OCI-LY7 (cell line): ENCODE measurements at regions not wholly inside any gene's neighbourhood (a gene's known extent, or its start where the extent isn't known, plus 50 kb on each side); places are given as distances from the start of the nearest gene placed in this dataset.

Source experiments
- BruUV-seq: library from RNA; stranded (reverse); fragments of 400-500 nt; replicated peaks from 2 replicates; lab custom pipeline; 2021; lab: Mats Ljungman, UMichigan
- CTCF ChIA-PET: fragments of 300-600 bp; sonication (Branson Sonifier 250); formaldehyde crosslinking; loops from one replicate; lab custom pipeline; 2022; ENCODE audit warnings: antibody characterized with exemption; ENCODE audit not compliant: unreplicated experiment; lab: Charles Lee
- POLR2A ChIA-PET: fragments of 300-600 bp; sonication (Branson Sonifier 250); formaldehyde crosslinking; loops from one replicate; lab custom pipeline; 2022; ENCODE audit warnings: antibody characterized with exemption; lab: Charles Lee
- DNase-seq: peaks from one replicate; pipeline ENCODE4 v3.0.0-alpha.2; 2015; ENCODE audit warnings: low spot score
- H2AFZ ChIP-seq: fragments of 200-600 bp; sonication (generic), shearing (Covaris generic); 2 replicates; pipeline ENCODE4 v1.6.1; 2014; ENCODE audit warnings: mild to moderate bottlenecking, antibody characterized with exemption, low read length, moderate library complexity
- H3K27ac ChIP-seq: fragments of 200-600 bp; sonication (generic); 2 replicates; pipeline ENCODE4 v1.5.1; 2014; ENCODE audit warnings: mixed run types, low read depth, mild to moderate bottlenecking, moderate library complexity, low read length, inconsistent platforms; ENCODE audit not compliant: poor library complexity, severe bottlenecking
- H3K36me3 ChIP-seq: fragments of 200-600 bp; sonication (generic); 2 replicates; pipeline ENCODE4 v1.6.1; 2014; ENCODE audit warnings: mild to moderate bottlenecking, antibody characterized with exemption, low read length, moderate library complexity, mixed read lengths; ENCODE audit not compliant: insufficient read depth
- H3K4me1 ChIP-seq: fragments of 200-600 bp; sonication (generic); 2 replicates; pipeline ENCODE4 v1.5.1; 2014; ENCODE audit warnings: mild to moderate bottlenecking, low read length; ENCODE audit not compliant: insufficient read depth, poor library complexity, severe bottlenecking
- H3K4me2 ChIP-seq: fragments of 200-600 bp; sonication (generic); 2 replicates; pipeline ENCODE4 v1.6.1; 2014; ENCODE audit warnings: mild to moderate bottlenecking, low read length
- H3K4me3 ChIP-seq: fragments of 200-600 bp; sonication (generic); 2 replicates; pipeline ENCODE4 v1.5.1; 2014; ENCODE audit warnings: mild to moderate bottlenecking, low read depth, low read length; ENCODE audit not compliant: poor library complexity, severe bottlenecking
- H3K79me2 ChIP-seq: fragments of 200-600 bp; sonication (generic); 2 replicates; pipeline ENCODE4 v1.6.1; 2016; ENCODE audit warnings: low read depth, mild to moderate bottlenecking, low read length, moderate library complexity, mixed read lengths; ENCODE audit not compliant: insufficient read depth
- H3K9me2 ChIP-seq: fragments of 200-600 bp; sonication (generic); 2 replicates; pipeline ENCODE4 v1.6.1; 2016; ENCODE audit warnings: mild to moderate bottlenecking, low read length, mixed read lengths; ENCODE audit not compliant: insufficient read depth
- H3K9me3 ChIP-seq: fragments of 200-600 bp; sonication (generic); 2 replicates; pipeline ENCODE4 v1.6.1; 2014; ENCODE audit warnings: mild to moderate bottlenecking, mixed run types, low read length, mixed read lengths
- H4K20me1 ChIP-seq: fragments of 200-600 bp; sonication (generic); 2 replicates; pipeline ENCODE4 v1.6.1; 2014; ENCODE audit warnings: mild to moderate bottlenecking, antibody characterized with exemption, low read length, moderate library complexity, mixed read lengths; ENCODE audit not compliant: insufficient read depth
- CTCF ChIP-seq: fragments of 200-600 bp; sonication (generic); conservative IDR thresholded peaks from 2 replicates; pipeline ENCODE4 v1.5.1; 2014; ENCODE audit warnings: mild to moderate bottlenecking, antibody characterized with exemption, low read length, moderate library complexity, mixed read lengths
- EZH2phosphoT487 ChIP-seq: fragments of 200-600 bp; sonication (generic); IDR thresholded peaks from 2 replicates; pipeline ENCODE4 v1.6.1; 2018; ENCODE audit warnings: low read depth, borderline replicate concordance, mild to moderate bottlenecking, mixed run types, antibody characterized with exemption, low read length, moderate library complexity, mixed read lengths
- intact Hi-C: fragments of 100-400 bp; cut with micrococcal nuclease; formaldehyde crosslinking; loops from one replicate; pipeline ENCODE4 v1.10.0; 2022; ENCODE audit not compliant: unreplicated experiment

- no peak overlapping the region for H3K4me2 ChIP-seq
- H3K9me2 ChIP-seq: no peaks in the 10 kb centered on the region
- intact Hi-C loops: no loop called here
- TF ChIP-seq CTCF (no peak), EZH2phosphoT487 (no peak)
- H2AFZ ChIP-seq: no peak overlapping the region
- POLR2A ChIA-PET: no interaction called here
- H4K20me1 ChIP-seq: no peaks in the 10 kb centered on the region
- no peak overlapping the region for H3K4me3 ChIP-seq
- CTCF ChIA-PET: no interaction called here
- no peaks in the 10 kb centered on the region for H3K79me2 ChIP-seq
- no TSS peak for BruUV-seq
- H3K27ac ChIP-seq: no peak overlapping the region
- no peak for DNase-seq
- no peaks in the 10 kb centered on the region for H3K4me1 ChIP-seq
- H3K36me3 ChIP-seq: no peaks in the 10 kb centered on the region
- H3K9me3 ChIP-seq: peaks cover 3% of the 10 kb centered on the region; the same call in 1 of the 2 replicates
Measured at GRCh38 chr10:118151461-118151860, 104.7 kb upstream of the RAB11FIP2 start.

GRCh38 chr10:118148247-118148646, 101.5 kb upstream of the RAB11FIP2 start:
- H2AFZ ChIP-seq: no peak overlapping the region
- no peaks in the 10 kb centered on the region for H3K36me3 ChIP-seq
- no peaks in the 10 kb centered on the region for H3K79me2 ChIP-seq
- DNase-seq: no peak
- H3K9me3 ChIP-seq: no peaks in the 10 kb centered on the region
- intact Hi-C loops: no loop called here
- TF ChIP-seq EZH2phosphoT487 (no peak), CTCF (no peak)
- BruUV-seq: no TSS peak
- H3K4me3 ChIP-seq: no peak overlapping the region
- H3K4me2 ChIP-seq: no peak overlapping the region
- H3K9me2 ChIP-seq: no peaks in the 10 kb centered on the region
- H3K27ac ChIP-seq: no peak overlapping the region
- ChIA-PET POLR2A (interaction anchor here (0.6 kb wide), 1 partner anchor 42 kb away, joined by 4 read pairs; no protein-coding TSS in a partner anchor), CTCF (no interaction called here)
- H4K20me1 ChIP-seq: no peaks in the 10 kb centered on the region
- H3K4me1 ChIP-seq: no peaks in the 10 kb centered on the region

- intact Hi-C loops: no loop called here
- no TSS peak for BruUV-seq
- H3K9me3 ChIP-seq: no peaks in the 10 kb centered on the region
- no peak for TF ChIP-seq CTCF
- TF ChIP-seq EZH2phosphoT487: no peak
- no peaks in the 10 kb centered on the region for H3K4me1 ChIP-seq
- no peak overlapping the region for H3K4me3 ChIP-seq
- H3K27ac ChIP-seq: no peak overlapping the region
- no peak overlapping the region for H3K4me2 ChIP-seq
- no peaks in the 10 kb centered on the region for H4K20me1 ChIP-seq
- ChIA-PET POLR2A (no interaction called here), CTCF (no interaction called here)
- DNase-seq: no peak
- H3K79me2 ChIP-seq: no peaks in the 10 kb centered on the region
- no peaks in the 10 kb centered on the region for H3K9me2 ChIP-seq
- H3K36me3 ChIP-seq: no peaks in the 10 kb centered on the region
- no peak overlapping the region for H2AFZ ChIP-seq
Measured at GRCh38 chr10:118145256-118145655, 98.5 kb upstream of the RAB11FIP2 start.
